GM13977 (cell line): ENCODE measurements at regions not wholly inside any gene's neighbourhood (a gene's known extent, or its start where the extent isn't known, plus 50 kb on each side); places are given as distances from the start of the nearest gene placed in this dataset.

ENCODE experiments used
- DNase-seq: peaks from one replicate; pipeline ENCODE4 v3.0.0; 2012; ENCODE audit warnings: low spot score
- CTCF ChIP-seq: IDR thresholded peaks from 2 replicates; pipeline ENCODE4 v1.5.1; 2012; ENCODE audit warnings: mild to moderate bottlenecking, control low read depth; ENCODE audit not compliant: insufficient read depth; ENCODE audit errors: extremely low read depth, missing control alignments
- in situ Hi-C: fragments of 300-500 bp; cut with MboI; formaldehyde crosslinking; loops from one replicate; pipeline ENCODE4 v1.12.0; 2022; ENCODE audit warnings: low sequenced_read_pairs, low pct_unique_long_range_greater_than_20kb, mixed read lengths, inconsistent platforms; ENCODE audit not compliant: unreplicated experiment

- no peak for TF ChIP-seq CTCF
- in situ Hi-C loops: no loop called here
- DNase-seq: no peak
Measured at GRCh38 chr21:18151046-18151445, 93.6 kb upstream of the CHODL start.

- TF ChIP-seq CTCF: no peak
- in situ Hi-C loops: no loop called here
- DNase-seq: no peak
Measured at GRCh38 chr21:18148401-18148800, 96.2 kb upstream of the CHODL start.

GRCh38 chr21:18147678-18148077 is 97.0 kb upstream of the CHODL start:
- in situ Hi-C loops: no loop called here
- DNase-seq: no peak
- no peak for TF ChIP-seq CTCF

- in situ Hi-C loops: no loop called here
- no peak for TF ChIP-seq CTCF
- DNase-seq: no peak
Measured at GRCh38 chr21:18146820-18147219, 97.8 kb upstream of the CHODL start.

- DNase-seq: no peak
- in situ Hi-C loops: no loop called here
- TF ChIP-seq CTCF: no peak
Measured at GRCh38 chr21:18144339-18144738, 100.3 kb upstream of the CHODL start.

- no peak for TF ChIP-seq CTCF
- in situ Hi-C loops: no loop called here
- DNase-seq: no peak
Measured at GRCh38 chr21:18142655-18143054, 102.0 kb upstream of the CHODL start.

DNA sequence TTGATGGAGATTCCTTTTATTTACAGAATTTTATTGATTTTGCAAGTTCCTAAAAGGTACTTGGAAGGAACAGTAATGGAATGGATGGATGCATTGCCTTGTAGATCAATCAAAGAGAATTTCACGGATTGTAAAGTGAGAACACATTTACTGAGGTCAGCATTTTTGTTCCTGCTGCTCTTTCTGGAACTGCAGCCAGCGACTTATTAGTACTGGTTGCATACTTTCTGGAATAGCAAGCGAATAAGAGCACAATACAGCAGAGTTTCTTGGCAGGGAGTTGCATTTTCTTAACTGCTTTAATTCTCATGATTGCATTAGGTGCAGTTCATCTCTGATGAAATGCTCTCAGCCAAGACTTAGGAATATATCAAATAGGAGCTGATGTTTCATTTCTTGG is 106.1 kb upstream of the CHODL start:
- TF ChIP-seq CTCF: no peak
- DNase-seq: no peak
- in situ Hi-C loops: no loop called here
